ENCODE measurements at regions not wholly inside any gene's neighbourhood (a gene's known extent, or its start where the extent isn't known, plus 50 kb on each side); places are given as distances from the start of the nearest gene placed in this dataset.

GRCh38 chr10:117684672-117685211 lies 142.2 kb downstream of the EMX2 start:
- H3K9me3 ChIP-seq (ENCODE audit: low read depth, low read length, poor library complexity, severe bottlenecking) = no peaks in the 10 kb centered on the region
- POLR2A ChIA-PET (ENCODE audit: low non-redundant PET) = no interaction called here
- H3K27me3 ChIP-seq (replicated peaks; ENCODE audit: insufficient read depth, low read depth, low read length, poor library complexity) = peaks cover 21% of the 10 kb centered on the region
- intact Hi-C loops (cut with micrococcal nuclease; ENCODE audit: unreplicated experiment) = no loop called here
- CTCF ChIA-PET = no interaction called here
- H3K4me1 ChIP-seq (ENCODE audit: insufficient read depth, low read length, poor library complexity, severe bottlenecking) = no peaks in the 10 kb centered on the region
- H3K36me3 ChIP-seq (ENCODE audit: insufficient read depth, low read length, poor library complexity, severe bottlenecking) = no peaks in the 10 kb centered on the region
- no TSS peak for BruUV-seq (replicated peaks)
- no peak overlapping the region for H3K4me3 ChIP-seq (ENCODE audit: low read depth, low read length, poor library complexity, severe bottlenecking)
- no peak overlapping the region for H3K27ac ChIP-seq (ENCODE audit: low read depth, low read length, poor library complexity, severe bottlenecking)
- TF ChIP-seq CTCF (conservative IDR thresholded peaks at IDR 0.05; ENCODE audit: low read depth, low read length) = no peak
- TF ChIP-seq EZH2 (IDR thresholded peaks at IDR 0.05; ENCODE audit: borderline replicate concordance, low read depth, low read length, poor library complexity, severe bottlenecking) = no peak
- DNase-seq (ENCODE audit: low spot score) = peak; percentile 4

- Histone ChIP-seq H3K4me1 (ENCODE audit: insufficient read depth, low read length, poor library complexity, severe bottlenecking) (no peaks in the 10 kb centered on the region), H3K27ac (ENCODE audit: low read depth, low read length, poor library complexity, severe bottlenecking) (no peak overlapping the region), H3K4me3 (ENCODE audit: low read depth, low read length, poor library complexity, severe bottlenecking) (no peak overlapping the region), H3K27me3 (replicated peaks; ENCODE audit: insufficient read depth, low read depth, low read length, poor library complexity) (peaks cover 28% of the 10 kb centered on the region), H3K36me3 (ENCODE audit: insufficient read depth, low read length, poor library complexity, severe bottlenecking) (no peaks in the 10 kb centered on the region), H3K9me3 (ENCODE audit: low read depth, low read length, poor library complexity, severe bottlenecking) (no peaks in the 10 kb centered on the region)
- ChIA-PET POLR2A (ENCODE audit: low non-redundant PET) (no interaction called here), CTCF (no interaction called here)
- no peak for DNase-seq (ENCODE audit: low spot score)
- TF ChIP-seq CTCF (conservative IDR thresholded peaks at IDR 0.05; ENCODE audit: low read depth, low read length) (no peak), EZH2 (IDR thresholded peaks at IDR 0.05; ENCODE audit: borderline replicate concordance, low read depth, low read length, poor library complexity, severe bottlenecking) (no peak)
- no TSS peak for BruUV-seq (replicated peaks)
- intact Hi-C loops (cut with micrococcal nuclease; ENCODE audit: unreplicated experiment) = no loop called here
These were observed 142.9 kb downstream of the EMX2 start for GRCh38 chr10:117685431-117685830.

DNA sequence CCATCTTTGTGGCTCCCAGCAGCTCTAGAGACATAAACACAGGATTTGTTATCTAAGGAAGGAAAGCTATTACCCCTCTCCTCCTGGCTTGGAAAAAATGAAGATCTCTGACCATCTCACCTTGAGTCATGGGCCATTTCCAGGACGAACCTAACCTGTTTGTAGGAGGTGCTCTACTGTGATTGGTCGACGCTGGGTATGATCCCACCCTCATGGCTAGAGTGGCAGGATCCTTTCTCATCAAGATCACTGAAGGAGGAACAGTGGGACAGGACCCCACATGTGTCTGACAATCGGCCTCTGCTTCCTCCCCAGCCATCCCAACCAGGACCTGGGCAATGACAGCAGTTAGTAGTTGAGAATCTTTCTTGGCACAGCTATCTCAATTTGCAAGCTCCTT lies 144.1 kb downstream of the EMX2 start:
- H3K27ac ChIP-seq (ENCODE audit: low read depth, low read length, poor library complexity, severe bottlenecking) = no peak overlapping the region
- peaks cover 33% of the 10 kb centered on the region for H3K27me3 ChIP-seq (replicated peaks; ENCODE audit: insufficient read depth, low read depth, low read length, poor library complexity)
- no peak for TF ChIP-seq CTCF (conservative IDR thresholded peaks at IDR 0.05; ENCODE audit: low read depth, low read length)
- TF ChIP-seq EZH2 (IDR thresholded peaks at IDR 0.05; ENCODE audit: borderline replicate concordance, low read depth, low read length, poor library complexity, severe bottlenecking) = no peak
- intact Hi-C loops (cut with micrococcal nuclease; ENCODE audit: unreplicated experiment) = no loop called here
- no peak overlapping the region for H3K4me3 ChIP-seq (ENCODE audit: low read depth, low read length, poor library complexity, severe bottlenecking)
- ChIA-PET CTCF (no interaction called here), POLR2A (ENCODE audit: low non-redundant PET) (no interaction called here)
- H3K9me3 ChIP-seq (ENCODE audit: low read depth, low read length, poor library complexity, severe bottlenecking) = no peaks in the 10 kb centered on the region
- DNase-seq (ENCODE audit: low spot score) = no peak
- BruUV-seq (replicated peaks) = no TSS peak
- H3K36me3 ChIP-seq (ENCODE audit: insufficient read depth, low read length, poor library complexity, severe bottlenecking) = no peaks in the 10 kb centered on the region
- no peaks in the 10 kb centered on the region for H3K4me1 ChIP-seq (ENCODE audit: insufficient read depth, low read length, poor library complexity, severe bottlenecking)

All from A673 (cell line).